Colonic mucosa (tissue), 4 donors: ENCODE measurements at regions not wholly inside any gene's neighbourhood (a gene's known extent, or its start where the extent isn't known, plus 50 kb on each side); places are given as distances from the start of the nearest gene placed in this dataset.

ENCODE experiments used
- DNase-seq: peaks from one replicate; pipeline ENCODE4 v3.0.0-alpha.2; 2020
- H3K27ac ChIP-seq: fragments of 200-600 bp; one replicate; pipeline ENCODE4 v1.8.0; 2021
- H3K27me3 ChIP-seq: fragments of 200-600 bp; one replicate; pipeline ENCODE4 v1.8.0; 2021
- H3K36me3 ChIP-seq: fragments of 200-600 bp; one replicate; pipeline ENCODE4 v1.8.0; 2021
- H3K4me1 ChIP-seq: fragments of 200-600 bp; one replicate; pipeline ENCODE4 v1.8.0; 2021; ENCODE audit warnings: mild to moderate bottlenecking
- H3K4me3 ChIP-seq: fragments of 200-600 bp; one replicate; pipeline ENCODE4 v1.8.0; 2021
- H3K9ac ChIP-seq, 2 donors: one replicate each; pipeline ENCODE4 v1.7.0; 2013; ENCODE audit warnings: control low read depth in 2 of 2, low read depth in 2 of 2, low read length in 2 of 2
- H3K9me3 ChIP-seq: fragments of 200-600 bp; one replicate; pipeline ENCODE4 v1.8.0; 2021
- intact Hi-C: fragments of 100-400 bp; cut with DNase I; formaldehyde crosslinking; loops from one replicate; pipeline ENCODE4 v1.14.1; 2022
- TF ChIP-seq, protein P1 (sequence below): fragments of 200-600 bp; IDR thresholded peaks from one replicate; pipeline ENCODE4 v1.8.0; 2022; ENCODE audit warnings: antibody characterized with exemption, mild to moderate bottlenecking
- donor health status: healthy.
- donor health status: DM: no; HTN: no; CAD: no.
- donor health status: DM: no; HTN: no; CAD: no.

DNA sequence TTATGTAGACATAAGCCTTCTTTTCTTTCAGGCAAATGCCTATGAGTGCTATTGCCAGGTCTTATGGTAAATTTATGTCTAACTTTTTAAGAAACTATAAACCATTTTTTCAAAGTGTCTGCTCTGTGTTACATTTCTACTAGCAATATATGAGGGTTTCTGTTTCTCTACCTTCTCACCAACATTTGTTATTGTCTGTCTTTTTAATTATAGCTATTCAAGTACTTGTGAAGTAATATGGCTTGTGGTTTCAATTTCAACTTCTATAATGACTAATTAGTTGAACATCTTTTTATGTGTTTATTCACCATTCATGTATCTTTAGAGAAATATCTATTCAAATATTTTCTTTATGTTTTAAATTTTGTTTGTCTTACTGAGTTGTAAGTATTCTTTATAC is 213.1 kb upstream of the MC4R start:
- intact Hi-C loops, result no loop called here
- H3K9ac ChIP-seq, result no peak overlapping the region

DNA sequence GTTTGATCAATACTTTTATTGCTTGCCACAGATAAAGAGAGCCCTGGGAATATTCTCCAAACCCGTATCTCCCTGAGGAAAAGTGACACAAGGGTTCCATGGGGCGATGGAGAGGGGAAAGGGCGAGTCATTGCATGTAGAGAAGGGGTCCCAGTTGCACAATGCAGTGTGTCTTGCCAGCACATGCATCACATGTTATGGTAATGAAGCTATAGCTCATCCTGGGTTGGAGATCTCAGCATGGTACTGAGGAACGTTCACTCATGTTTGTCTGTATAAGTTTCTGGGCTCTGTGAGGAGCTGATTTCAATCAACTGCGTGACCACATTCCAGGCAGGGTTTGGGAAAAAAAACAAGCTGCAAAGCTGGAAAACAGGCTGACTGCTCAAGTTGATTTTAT is 220.7 kb upstream of the MC4R start:
- intact Hi-C loops, result no loop called here
- Histone ChIP-seq H3K36me3 (no peaks in the 10 kb centered on the region), H3K4me3 (no peak overlapping the region), H3K27me3 (no peaks in the 10 kb centered on the region), H3K4me1 (no peaks in the 10 kb centered on the region), H3K9me3 (no peaks in the 10 kb centered on the region), H3K27ac (no peak overlapping the region), H3K9ac (no peak overlapping the region)
- no peak for DNase-seq
- TF ChIP-seq, protein P1, sequence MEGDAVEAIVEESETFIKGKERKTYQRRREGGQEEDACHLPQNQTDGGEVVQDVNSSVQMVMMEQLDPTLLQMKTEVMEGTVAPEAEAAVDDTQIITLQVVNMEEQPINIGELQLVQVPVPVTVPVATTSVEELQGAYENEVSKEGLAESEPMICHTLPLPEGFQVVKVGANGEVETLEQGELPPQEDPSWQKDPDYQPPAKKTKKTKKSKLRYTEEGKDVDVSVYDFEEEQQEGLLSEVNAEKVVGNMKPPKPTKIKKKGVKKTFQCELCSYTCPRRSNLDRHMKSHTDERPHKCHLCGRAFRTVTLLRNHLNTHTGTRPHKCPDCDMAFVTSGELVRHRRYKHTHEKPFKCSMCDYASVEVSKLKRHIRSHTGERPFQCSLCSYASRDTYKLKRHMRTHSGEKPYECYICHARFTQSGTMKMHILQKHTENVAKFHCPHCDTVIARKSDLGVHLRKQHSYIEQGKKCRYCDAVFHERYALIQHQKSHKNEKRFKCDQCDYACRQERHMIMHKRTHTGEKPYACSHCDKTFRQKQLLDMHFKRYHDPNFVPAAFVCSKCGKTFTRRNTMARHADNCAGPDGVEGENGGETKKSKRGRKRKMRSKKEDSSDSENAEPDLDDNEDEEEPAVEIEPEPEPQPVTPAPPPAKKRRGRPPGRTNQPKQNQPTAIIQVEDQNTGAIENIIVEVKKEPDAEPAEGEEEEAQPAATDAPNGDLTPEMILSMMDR, result no peak

More for the DNA sequence above, 213.1 kb upstream of the MC4R start:
- Histone ChIP-seq H3K36me3 (no peaks in the 10 kb centered on the region), H3K9me3 (no peaks in the 10 kb centered on the region), H3K4me1 (no peaks in the 10 kb centered on the region), H3K4me3 (no peak overlapping the region), H3K27me3 (no peaks in the 10 kb centered on the region), H3K27ac (no peak overlapping the region)
- TF ChIP-seq, protein P1, result no peak
- DNase-seq, result no peak

DNA sequence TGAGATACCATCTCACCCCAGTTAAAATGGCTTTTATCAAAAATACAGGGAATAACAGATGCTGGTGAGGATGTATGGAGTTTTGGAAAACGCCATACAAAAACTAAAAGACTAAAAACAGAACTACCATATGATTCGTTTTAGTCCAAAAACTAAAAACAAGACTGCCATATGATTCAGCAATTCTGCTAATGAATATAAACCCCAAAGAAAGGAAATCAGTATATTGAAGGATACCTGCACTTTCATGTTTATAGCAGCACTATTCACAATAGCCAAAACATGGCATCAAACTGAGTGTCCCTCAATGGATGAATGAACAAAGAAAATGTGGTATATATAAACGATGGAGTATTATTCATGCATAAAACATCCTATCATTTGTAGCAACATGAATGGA is 224.4 kb upstream of the MC4R start:
- DNase-seq, result no peak
- Histone ChIP-seq H3K9ac (no peak overlapping the region), H3K27me3 (no peaks in the 10 kb centered on the region), H3K36me3 (no peaks in the 10 kb centered on the region), H3K4me3 (no peak overlapping the region), H3K27ac (no peak overlapping the region), H3K9me3 (no peaks in the 10 kb centered on the region), H3K4me1 (no peaks in the 10 kb centered on the region)
- TF ChIP-seq, protein P1, result no peak
- intact Hi-C loops, result no loop called here

DNA sequence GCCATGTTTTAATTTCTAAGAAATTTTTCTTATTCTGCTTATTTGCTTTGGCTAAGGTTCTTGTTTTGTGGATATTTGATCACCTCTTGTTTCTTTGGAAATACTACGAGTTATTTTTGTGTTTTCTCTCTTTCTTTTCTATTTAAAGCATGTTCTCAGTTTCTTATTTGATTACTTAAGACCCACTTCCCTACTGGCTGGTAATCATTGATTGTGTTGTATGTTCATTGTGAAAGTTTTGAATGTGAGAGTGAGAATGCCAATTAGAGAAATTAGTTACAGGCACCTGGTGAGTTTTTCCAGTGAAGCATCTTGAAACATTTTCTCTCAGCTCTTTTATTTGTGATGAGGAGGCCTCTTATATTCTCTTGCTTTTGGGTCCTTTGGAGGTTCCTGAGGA is 226.7 kb upstream of the MC4R start:
- TF ChIP-seq, protein P1, result no peak
- intact Hi-C loops, result no loop called here
- H3K4me1 ChIP-seq, result no peaks in the 10 kb centered on the region
- H3K9me3 ChIP-seq, result no peaks in the 10 kb centered on the region
- no peaks in the 10 kb centered on the region for H3K36me3 ChIP-seq
- no peaks in the 10 kb centered on the region for H3K27me3 ChIP-seq
- no peak overlapping the region for H3K4me3 ChIP-seq
- no peak for DNase-seq
- no peak overlapping the region for H3K9ac ChIP-seq
- H3K27ac ChIP-seq, result no peak overlapping the region

DNA sequence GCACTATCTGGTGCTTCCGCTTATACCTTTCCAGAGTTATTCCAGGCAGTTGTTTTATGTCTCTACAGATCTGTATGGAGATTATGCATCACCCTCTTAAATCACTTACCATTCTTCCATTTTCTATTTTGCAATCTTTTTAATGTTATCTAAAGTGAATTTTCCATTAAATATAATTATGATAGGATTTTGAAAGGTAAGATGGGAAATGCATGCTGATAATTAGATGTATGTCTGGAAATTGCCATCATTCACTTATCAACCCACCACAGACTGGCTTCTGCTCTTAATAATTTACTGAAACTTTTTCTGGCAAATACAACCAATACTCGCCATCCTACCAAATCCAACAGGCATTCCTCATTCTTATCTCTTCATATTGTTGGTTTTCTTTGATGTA is 227.4 kb upstream of the MC4R start:
- no peak overlapping the region for H3K4me3 ChIP-seq
- TF ChIP-seq, protein P1, result no peak
- H3K9me3 ChIP-seq, result no peaks in the 10 kb centered on the region
- no peak for DNase-seq
- no peaks in the 10 kb centered on the region for H3K4me1 ChIP-seq
- H3K27me3 ChIP-seq, result no peaks in the 10 kb centered on the region
- H3K36me3 ChIP-seq, result no peaks in the 10 kb centered on the region
- intact Hi-C loops, result no loop called here
- H3K9ac ChIP-seq, result no peak overlapping the region
- no peak overlapping the region for H3K27ac ChIP-seq

DNA sequence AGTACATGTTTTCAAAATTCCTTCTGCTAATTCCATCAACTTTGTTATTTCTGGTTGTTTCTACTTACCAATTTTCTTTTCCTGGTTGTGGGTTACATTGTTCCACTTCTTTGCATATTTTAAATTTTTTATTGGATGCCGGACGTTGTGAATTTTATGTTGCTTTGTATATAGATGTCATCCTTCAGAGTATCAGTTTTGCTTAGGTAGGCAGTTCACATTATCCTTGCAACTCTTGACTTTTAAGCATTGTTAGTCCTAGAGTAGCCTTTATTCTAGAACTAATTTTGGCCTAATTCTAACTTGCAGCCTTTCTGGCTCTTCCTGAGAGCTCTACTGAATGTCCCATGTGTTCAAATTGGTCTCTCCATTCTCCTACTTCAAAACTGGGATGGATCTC is 228.7 kb upstream of the MC4R start:
- TF ChIP-seq, protein P1, result no peak
- H3K36me3 ChIP-seq, result no peaks in the 10 kb centered on the region
- H3K9ac ChIP-seq, result no peak overlapping the region
- DNase-seq, result no peak
- H3K27ac ChIP-seq, result no peak overlapping the region
- intact Hi-C loops, result no loop called here
- no peaks in the 10 kb centered on the region for H3K9me3 ChIP-seq
- H3K27me3 ChIP-seq, result no peaks in the 10 kb centered on the region
- H3K4me1 ChIP-seq, result no peaks in the 10 kb centered on the region
- H3K4me3 ChIP-seq, result no peak overlapping the region
